GM18519 (cell line): ENCODE measurements at regions not wholly inside any gene's neighbourhood (a gene's known extent, or its start where the extent isn't known, plus 50 kb on each side); places are given as distances from the start of the nearest gene placed in this dataset.
"Not testable (repeated sequence)": the region's sequence is repeated elsewhere in the genome, so short reads cannot be mapped to it uniquely, and the experiment has no call there.

Experiments
- ATAC-seq: cut with Tn5 transposase; IDR thresholded peaks from one replicate; pipeline ENCODE4 v1.9.1; 2021; ENCODE audit warnings: mild to moderate bottlenecking, moderate library complexity; ENCODE audit not compliant: unreplicated experiment, low FRiP score

DNA sequence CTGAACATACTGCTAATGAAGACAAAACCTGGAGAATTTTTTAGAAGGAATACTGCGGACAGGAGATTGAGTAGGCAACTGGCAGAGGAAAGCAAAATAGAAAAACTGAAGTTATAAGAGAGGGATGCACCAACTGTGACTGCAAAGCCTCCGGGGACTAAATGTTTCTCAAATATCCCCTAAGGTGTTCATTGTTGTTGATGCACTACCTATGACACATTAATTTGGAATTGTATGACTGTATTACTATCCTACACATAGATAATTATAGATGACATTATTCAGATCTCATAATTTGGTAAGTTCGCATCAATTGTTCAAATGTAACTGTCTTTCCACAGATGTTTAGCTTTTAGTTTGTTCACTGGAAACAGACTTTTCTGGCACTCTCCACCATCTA, 341.1 kb downstream of the MMUT start:
- no peak for ATAC-seq

DNA sequence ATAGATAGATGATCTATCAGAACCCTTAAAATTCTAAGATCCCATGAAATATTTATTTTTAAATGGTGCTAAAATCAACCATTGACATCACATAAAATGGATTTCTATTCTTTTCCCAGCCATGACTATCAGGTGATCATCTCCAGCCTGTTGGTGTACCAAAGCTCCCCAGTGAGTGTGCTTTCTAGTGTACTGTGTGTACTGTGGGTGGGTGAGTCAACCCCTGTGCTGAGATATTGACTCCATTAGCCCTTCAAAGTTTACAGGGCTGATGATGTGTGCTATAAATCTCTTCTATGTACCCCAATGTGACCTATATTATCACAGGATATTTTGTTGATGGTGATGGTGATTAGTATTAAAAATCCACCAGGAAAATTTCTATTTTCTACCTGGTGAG, 344.6 kb downstream of the MMUT start:
- ATAC-seq = no peak

DNA sequence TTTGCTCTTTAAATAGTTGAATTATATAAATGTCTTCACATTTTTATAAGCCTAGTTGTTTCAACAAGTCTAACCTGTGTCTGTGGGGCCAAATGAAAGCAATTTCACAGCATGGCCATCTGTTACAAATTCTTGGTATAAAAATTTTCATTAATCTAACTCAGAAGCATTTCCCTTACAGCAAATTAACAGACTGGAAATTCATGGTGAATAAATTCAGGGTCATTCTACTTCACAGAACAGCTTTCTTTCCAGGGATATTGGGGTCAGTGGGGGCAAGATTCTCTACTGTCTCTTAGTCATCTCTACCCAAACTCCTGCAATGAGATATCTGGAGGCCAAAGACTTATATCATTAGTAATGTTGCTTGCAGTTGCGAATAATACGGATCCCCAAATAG, 352.1 kb downstream of the MMUT start:
- no peak for ATAC-seq

DNA sequence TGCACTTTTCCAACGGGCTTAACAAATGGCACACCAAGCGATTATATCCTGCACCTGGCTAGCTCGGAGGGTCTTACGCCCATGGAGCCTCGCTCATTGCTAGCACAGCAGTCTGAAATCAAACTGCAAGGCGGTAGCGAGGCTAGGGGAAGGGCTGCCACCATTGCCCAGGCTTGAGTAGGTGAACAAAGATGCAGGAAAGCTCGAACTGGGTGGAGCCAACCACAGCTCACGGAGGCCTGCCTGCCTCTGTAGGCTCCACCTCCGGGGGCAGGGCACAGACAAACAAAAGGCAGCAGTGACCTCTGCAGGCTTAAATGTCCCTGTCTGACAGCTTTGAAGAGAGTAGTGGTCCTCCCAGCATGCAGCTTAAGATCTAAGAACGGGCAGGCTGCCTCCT, 365.4 kb downstream of the MMUT start:
- not testable (repeated sequence) for ATAC-seq

DNA sequence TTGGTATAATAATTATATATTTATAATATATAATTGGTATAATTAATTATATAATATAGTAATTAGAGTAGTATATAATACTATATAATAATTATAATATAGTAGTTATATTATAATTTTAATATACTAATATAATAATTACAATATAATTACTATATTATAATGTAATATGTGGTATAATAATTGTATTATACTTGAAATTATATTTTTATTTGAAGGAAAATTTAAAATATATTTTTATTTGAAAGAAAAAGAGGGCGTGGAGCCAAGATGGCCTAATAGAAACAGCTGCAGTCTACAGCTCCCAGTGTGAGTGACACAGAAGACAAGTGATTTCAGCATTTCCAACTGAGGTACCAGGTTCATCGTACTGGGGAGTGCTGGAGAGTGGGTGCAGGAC, 365.9 kb downstream of the MMUT start:
- no peak for ATAC-seq

DNA sequence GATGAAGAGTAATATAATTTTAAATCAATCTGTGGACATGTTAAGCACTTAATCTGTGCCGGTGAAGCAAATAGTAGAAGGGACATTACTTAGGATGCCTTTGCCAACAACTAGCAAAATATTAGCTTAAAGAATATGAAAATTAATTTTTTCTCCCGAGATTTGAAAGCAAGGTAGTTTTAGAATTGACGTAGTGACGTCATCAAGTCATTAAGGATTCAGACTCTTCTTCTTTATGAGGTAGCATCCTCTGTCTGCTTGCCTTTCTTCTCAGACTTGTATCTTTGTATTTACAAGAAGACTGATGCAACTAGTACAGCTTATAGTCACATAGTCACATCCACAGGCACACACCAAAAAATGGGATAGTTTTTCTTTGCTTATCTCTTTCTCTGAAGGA, 374.4 kb downstream of the MMUT start:
- ATAC-seq = no peak

DNA sequence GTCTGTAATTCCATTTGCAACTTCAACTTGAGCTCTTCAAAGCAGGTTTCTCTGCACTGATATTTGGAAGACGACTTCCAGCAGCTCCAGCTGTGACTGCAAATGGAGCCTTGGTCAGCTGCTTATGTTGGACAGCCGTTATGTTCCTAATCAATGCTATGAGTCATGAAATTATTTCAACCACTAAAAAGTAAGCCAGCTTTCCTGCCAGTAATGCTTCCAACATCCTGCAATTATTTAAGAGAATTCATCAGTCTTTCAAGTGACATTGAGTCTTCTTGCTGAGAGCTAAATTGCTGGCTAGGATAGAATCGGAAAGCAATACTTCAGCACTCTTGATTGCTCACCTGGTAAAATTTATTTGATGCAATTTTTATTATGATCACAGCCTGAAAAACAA, 375.7 kb downstream of the MMUT start:
- ATAC-seq = no peak

DNA sequence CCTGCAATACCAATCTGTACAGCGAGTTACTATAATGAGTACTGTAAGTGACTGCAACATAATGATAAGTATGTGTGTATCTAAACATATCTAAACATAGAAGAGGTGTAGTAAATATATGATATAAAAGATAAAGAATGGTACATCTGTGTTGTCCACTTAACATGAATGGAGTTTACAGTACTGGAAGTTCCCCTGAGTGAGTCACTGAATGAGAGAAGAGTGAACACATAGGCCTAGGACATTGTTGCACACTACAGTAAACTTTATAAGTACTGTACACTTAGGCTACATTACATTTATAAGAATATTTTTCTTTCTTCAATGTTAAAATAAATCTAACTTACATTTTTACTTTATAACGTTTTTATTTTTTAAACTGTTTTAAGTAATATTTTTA, 380.4 kb downstream of the MMUT start:
- no peak for ATAC-seq

DNA sequence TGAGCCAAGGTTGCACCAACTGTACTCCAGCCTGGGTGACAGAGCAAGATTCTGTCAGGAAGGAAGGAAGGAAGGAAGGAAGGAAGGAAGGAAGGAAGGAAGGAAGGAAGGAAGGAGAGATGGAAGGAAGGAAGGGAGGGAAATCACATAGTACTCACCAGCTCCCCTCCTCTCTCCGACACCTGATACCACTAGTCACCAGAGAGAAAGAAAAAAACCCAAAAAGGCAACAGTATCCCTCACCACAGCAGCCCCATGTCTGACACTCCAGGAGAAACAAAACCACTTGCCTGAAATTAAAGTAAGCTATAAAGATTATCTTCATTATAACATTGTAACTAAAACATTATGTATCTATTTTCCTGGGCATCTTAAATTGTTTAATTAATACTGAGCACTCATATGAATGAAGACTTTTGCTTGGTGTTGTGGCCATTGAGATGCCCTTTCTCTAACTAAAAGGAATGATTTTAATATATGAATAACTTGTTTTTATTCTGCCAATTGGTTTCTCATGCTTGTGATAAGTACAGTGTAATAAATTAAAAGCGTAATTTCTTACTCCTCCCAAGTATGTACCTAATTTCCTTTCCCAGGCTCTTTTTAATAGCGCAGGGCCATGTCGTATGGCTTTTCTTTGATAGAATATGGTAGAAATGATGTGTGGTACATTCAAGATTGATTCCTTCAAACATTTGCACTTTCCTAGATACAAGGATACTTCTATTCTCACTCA, 390.0 kb downstream of the MMUT start:
- ATAC-seq = no peak

DNA sequence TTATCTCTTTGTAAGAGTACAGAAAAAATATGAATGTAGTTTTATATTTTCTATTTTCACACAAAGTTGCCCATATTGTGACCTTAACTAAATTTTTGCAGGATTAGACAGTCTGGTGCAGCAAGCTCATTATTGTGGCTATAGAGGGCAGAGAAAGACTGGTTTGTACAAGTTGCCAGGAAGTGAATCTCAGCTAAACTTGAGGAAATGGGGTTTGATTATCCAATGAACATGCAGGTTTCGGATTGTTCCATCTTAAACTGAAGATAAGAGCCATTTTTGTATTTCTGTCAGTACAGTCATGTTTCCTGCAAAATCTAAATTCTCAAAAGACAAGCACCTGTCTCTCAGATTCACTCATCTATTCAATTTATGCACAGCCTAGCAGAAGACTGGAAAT, 390.9 kb downstream of the MMUT start:
- no peak for ATAC-seq

DNA sequence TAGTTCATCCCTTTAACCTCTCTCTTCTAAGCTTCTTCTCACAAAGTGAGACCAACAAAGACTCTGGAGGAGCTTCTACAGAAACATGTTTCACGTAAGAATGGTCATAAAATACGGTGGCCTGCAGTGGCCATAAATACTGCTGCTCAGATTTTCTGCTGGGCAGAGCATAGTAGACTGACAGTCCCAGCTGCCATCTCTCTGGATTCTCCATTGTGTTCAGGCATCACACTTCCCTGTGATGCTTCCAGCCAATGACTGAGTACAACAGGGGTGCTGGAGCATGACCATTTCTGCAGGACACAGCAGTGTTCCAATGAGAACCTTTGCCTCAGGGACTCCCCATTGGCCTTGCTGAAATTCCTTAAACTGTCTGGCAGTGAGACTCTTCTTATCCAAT, 392.6 kb downstream of the MMUT start:
- ATAC-seq = no peak

DNA sequence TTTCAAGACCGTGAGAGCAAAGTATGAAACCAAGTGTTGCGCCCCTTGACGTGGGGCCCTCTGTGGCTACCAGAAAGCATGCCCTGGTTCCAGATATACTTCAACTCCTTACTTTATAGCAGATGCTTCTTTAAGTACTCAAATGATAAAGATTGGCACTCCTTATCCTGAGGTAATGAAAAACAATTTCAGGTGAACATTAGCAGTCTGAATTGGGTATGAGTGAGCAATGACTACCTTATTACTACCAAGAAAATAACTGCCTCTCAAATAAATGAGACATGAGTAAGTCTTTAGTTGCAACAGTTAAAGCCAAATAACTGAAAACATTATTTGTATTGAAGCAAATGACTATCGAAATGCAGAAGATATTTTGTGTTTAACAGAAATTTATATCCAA, 408.7 kb downstream of the MMUT start:
- no peak for ATAC-seq

DNA sequence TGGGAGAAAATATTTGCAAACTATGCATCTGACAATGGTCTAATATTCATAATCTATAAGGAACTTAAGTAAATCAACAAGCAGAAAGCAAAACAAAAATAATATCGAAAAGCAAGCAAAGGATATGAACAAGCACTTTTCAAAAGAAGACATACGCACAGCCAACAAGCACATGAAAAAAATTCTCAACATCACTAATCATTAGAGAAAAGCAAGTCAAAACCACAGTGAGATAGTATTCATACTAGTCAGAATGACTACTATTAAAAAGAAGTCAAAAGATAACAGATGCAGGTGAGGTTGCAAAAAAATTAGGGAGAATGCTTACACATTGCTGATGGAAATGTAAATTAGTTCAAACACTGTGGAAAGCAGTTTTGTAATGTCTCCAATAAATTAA, 410.2 kb downstream of the MMUT start:
- no peak for ATAC-seq

DNA sequence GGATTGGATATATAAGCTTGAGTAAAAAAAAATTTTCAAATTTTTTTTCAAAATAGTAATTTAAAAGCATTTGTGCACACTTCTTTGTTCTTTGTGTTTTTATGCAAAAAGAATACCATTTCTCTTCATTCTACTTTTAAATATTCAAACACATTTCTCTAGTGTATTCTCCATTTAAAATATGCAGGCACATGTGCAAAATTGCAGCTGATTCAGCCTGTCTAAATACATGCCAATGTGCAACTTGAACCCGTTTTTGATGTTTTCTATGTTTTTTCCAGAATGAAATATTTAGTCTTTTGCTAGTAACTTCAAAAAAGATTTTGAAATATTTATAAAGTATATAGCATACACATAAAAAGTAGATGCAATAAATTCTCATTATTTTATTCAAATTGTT, 411.8 kb downstream of the MMUT start:
- no peak for ATAC-seq

DNA sequence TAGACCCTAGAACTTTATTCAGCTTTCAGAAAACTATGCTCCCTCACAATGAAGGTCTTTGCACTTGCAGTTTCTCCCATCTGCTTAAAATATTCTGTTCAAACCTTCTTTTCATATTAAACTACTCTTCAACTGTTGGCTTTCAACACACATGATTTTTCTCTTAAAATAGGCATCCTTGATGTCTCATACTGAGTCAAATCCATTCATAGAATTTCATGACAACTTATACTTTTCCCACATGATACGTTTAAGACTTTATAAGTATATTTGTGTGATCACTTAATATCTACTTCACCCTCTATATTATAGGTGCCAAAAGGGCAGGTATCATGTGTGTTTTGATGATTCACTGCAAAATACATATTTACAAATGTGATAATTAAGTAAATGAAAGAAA, 412.5 kb downstream of the MMUT start:
- no peak for ATAC-seq

DNA sequence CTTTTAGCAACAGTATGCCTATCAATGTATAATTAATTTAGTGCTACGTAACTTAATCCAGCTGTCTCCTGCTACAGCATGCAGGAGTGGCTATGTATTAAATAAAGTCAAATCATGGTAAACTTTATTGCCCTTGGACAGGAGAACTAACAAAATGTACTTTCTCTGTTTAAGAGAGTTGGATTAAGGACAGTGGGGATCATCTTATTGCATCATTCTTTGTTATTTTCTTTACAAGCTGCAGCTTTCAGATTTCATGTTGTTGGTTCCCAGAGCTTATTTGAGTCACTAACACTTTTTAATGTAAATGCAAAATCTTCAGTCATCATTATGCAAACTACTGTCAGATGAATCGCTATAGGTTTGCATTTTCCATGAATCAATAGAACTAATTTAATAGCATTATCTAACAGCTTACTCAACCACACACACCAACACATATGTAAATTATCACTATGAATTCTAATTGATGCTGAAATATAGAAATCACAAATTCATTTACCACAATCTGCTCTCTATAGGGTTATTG, 424.7 kb downstream of the MMUT start:
- ATAC-seq = no peak

DNA sequence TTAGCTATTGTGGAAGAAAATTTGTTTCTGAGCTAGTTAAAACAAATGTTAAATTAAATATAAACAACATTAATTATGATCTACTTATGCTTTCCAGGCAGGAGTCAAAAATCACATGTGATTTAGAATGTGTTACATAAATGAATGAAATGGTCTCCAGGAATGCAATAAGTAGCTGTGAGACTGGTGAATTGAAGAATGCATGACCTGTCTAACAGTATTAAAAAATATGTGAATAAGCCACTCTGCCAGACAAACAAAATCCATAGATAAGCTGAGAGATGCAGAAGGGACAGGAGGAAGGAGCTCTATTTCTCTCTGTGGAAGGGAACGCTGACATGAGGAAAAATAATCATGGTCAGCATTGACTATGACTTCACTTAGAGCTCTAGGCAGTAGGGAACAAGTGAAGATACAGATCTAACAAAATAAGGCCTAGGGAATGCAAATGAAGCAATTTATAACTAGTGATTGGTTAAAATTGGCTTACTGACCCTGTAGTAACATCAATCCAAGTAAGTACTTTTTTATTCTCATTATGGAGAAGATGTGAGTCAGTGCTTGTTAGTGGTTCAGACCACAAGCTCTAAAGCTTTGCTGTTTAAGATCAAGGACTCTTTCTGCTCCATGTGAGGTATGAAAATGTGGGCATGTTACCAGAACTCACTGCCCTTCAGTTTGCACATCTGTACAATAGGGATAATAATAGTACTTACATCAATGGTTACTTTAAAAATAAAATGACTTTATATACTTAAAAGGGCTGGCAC, 432.6 kb downstream of the MMUT start:
- no peak for ATAC-seq

DNA sequence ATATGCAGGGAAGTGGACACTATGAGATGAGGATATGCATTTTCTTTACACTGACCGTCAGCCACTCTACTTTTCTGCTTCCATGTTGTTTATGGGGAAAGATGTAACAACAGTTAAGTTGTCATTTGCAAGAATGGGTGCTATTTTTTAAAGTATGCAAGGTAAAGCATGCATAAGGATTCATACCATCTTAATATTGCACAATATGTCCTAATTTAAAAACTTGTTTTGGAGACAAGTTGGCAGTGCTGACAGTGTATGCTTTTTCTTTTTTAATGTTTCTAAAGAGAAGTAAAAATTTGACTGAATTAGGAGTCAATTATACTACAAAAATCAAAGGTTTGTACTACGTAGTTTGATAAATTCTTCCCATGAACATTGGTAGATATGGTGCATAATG, 435.4 kb downstream of the MMUT start:
- no peak for ATAC-seq

DNA sequence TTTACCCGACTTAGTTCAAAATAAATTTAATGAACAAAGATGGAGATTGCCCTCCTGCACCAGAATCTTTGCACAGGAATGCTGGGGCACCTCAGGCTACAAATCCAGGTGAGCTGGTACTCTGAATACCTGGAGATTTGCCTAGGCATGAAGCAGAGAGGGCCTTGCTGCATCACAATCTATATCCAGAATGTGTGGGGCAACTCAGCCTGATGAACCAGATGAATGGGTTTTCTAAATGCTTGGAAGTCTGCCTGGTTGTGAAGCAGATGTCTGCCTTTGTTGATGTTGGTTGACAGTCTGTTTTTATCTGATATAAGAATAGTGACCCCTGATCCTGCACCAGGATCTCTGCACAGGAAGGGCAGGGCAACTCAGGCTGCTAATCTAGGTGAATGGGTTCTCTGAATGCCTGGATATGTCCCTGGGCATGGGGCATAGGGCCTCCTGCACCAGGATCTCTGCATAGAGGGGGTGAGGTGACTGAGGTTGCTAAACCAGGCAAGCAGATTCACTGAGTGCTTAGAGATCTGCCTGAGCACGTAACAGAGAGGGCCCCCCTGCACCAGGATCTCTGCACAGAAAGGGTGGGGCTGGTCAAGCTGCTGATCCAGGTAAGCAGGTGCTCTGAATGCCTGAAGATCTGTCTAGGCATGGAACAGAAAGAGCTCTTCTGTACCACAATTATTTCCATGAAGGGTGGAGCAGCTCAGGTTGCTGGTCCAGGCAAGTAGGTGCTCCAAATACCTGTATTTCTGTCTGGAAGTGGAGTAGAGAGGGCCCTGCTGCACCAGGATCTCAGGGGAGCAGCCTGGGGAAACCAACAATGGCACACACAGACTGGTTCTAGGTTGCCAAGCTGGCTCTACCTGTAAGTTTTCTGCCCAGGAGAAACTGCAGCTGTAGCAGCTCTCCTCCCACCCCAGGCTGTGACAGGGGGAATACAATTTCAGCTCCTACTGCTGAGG, 437.5 kb downstream of the MMUT start:
- no peak for ATAC-seq

DNA sequence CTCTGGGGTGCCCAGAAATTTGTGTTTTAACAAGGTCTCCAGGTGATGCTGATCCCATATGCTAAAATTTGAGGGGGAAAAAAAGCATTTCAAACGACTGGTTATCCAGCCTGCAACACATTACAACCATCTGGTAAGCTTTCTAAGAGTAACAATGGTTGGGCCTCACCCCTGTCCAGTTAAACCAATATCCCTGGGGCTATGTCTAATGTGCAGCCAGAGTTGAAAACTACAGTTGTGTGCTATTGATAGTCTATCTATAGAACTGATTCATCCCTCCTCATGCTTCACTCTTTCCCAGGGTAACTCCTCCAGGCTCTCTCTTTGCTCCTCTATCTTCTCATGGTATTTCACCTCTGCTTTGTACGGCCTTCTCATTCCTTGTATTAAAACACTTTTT, 458.3 kb downstream of the MMUT start:
- ATAC-seq = no peak

DNA sequence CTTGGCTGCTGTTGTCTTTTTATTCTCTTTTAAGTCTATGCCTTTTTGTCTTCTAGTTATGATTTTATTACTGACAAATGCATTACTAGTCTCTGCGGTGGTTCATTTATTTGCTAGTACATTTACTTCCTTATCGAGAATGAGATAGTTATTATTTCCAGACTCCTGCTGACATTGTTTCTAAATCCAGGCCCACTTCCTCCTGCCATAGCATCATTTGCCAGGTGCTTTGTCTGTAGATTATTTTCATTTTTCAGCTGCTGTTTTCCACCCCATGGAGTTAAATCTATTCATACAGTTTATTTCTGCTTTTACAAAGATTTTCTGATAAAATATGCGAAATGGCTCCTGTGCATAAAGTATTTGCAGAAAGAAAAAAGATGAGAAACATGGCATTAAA, 459.7 kb downstream of the MMUT start:
- no peak for ATAC-seq
